HG03045 (cell line): ENCODE measurements at regions not wholly inside any gene's neighbourhood (a gene's known extent, or its start where the extent isn't known, plus 50 kb on each side); places are given as distances from the start of the nearest gene placed in this dataset.
"Not testable (repeated sequence)": the region's sequence is repeated elsewhere in the genome, so short reads cannot be mapped to it uniquely, and the experiment has no call there.

Experiments used
- ATAC-seq: cut with Tn5 transposase; IDR thresholded peaks from one replicate; pipeline ENCODE4 v1.9.1; 2021; ENCODE audit warnings: mild to moderate bottlenecking, moderate library complexity; ENCODE audit not compliant: unreplicated experiment

GRCh38 chr12:34097213-34097612 lies 74.9 kb downstream of the ALG10 start:
- no peak for ATAC-seq

- no peak for ATAC-seq
Observed at GRCh38 chr12:34105392-34105933, 83.2 kb downstream of the ALG10 start.

GRCh38 chr12:34106172-34106571 lies 83.9 kb downstream of the ALG10 start:
- no peak for ATAC-seq

DNA sequence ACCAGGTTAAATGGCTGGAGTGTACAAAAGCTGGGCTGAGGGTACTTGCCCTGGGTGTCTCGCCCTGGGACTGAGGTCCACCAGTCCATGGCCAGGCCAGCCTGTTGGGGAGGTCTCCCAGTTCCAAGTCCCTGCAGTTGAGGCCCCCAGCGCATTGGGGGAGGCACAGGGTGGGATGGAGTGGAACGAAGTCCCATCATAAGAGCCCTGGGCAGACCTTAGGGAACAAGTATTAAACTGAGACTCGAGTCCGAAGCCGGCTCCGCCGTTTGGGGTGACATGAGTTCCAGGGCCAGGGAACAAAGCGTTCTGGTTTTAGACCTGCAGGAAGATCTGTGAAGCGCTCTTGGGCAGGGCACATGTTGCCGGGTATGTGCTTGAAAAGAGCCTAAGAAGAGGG lies 84.7 kb downstream of the ALG10 start:
- no peak for ATAC-seq

DNA sequence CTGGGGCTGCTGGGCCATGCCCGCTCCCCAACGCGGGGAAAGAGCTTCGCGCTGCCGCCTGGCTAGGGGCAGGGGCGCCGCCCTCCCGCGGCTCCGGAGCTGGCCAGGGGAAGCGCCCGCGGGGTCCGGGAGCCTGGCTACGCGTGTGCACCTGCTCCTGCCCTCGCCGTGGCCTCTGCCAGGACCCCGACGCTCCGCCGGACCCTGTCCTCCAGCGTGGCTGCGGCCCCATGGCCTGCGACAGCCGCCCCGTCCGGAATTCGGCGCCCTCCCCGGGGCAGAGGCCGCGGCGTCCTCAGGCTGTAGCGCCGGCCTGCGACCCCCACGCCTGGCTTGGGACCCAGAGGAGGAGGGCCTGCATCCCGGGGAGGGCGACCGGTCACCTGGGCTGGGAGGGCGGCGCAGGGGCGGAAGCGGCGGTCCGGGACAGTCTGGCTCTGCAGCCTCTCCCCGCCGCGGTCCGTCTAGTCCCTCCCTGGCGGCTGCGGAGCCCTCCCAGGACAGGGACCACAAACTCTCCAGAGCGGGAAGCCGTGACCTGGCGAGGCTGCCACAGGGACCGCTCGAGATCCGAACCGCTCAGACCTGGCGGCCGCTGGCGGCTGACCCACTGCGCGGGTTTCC lies 85.6 kb downstream of the ALG10 start:
- no peak for ATAC-seq

GRCh38 chr12:34108405-34108803 lies 86.1 kb downstream of the ALG10 start:
- no peak for ATAC-seq

DNA sequence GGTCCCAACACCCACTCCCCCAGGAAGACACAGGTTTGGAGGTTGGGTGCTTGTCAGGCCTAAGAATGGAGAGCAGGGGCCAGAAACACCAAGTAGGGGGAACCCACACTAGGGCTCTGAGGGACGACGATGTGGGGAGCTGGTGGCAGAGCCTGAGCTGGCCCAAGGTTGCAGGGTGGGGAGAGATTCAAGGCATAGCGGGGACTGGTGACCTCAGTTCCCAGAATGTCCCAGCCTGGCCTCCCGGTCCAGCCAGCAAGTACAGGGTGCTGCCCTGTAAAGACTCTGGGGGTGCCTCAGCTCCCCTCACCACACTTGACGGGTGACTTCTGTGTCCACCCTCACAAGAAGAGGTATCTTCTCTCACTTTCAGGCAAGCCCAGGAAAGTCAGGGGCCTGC lies 86.7 kb downstream of the ALG10 start:
- ATAC-seq: no peak

GRCh38 chr12:34109390-34109789 lies 87.1 kb downstream of the ALG10 start:
- ATAC-seq: no peak

DNA sequence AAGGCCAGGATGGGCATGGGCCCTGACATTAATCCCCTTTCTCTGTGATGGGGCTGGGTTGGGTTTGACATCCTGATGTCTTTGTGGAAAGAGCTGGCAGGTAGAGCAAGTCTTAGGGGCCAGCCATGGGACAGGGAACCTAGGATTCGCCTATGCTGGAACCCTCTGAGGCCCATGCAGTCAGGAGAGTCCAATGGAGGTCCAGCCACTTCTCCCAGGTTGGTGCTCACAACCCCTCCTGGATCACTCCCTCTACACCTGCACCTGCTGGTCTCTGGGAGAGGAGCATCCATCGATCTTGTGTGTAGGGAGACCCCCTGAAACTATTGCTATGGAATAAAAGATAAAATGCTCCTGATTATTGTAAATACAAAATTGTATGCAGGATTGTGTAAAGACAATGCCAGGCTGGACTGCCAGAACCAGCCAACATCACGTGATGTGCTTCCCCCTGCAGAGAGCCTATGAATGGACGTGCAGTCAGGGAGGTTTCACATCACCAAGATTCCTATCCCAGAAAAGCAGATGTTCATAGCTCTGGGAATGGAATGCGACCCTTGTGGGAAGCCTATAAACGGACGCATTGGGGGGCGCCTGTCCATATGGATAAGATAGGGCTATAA lies 87.7 kb downstream of the ALG10 start:
- ATAC-seq: not testable (repeated sequence)

GRCh38 chr12:34119366-34119765 lies 97.1 kb downstream of the ALG10 start:
- ATAC-seq: no peak

DNA sequence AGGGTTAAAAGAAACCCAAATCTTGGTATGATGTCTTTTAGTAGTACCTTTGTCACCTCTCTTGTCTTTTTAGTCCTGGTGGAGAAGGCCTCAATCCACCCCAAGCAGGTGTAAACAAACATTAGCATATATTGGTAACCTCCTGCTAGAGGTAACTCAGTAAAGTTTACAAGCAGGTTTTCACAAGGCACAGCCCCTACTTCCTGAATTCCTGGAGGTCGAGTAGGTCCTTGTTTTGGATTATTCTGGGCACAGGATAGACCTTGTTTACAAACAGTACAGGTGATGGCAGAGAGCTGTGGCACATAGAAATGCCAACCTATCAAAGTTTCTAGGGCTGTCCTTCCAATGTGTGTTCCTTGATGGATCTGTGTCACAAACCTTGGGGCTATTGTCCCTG lies 99.1 kb downstream of the ALG10 start:
- no peak for ATAC-seq

- ATAC-seq: not testable (repeated sequence)
Observed at GRCh38 chr12:34123092-34123491, 100.8 kb downstream of the ALG10 start.

- no peak for ATAC-seq
Observed at GRCh38 chr12:34124608-34125007, 102.3 kb downstream of the ALG10 start.

- no peak for ATAC-seq
Observed at GRCh38 chr12:34126239-34126641, 103.9 kb downstream of the ALG10 start.

DNA sequence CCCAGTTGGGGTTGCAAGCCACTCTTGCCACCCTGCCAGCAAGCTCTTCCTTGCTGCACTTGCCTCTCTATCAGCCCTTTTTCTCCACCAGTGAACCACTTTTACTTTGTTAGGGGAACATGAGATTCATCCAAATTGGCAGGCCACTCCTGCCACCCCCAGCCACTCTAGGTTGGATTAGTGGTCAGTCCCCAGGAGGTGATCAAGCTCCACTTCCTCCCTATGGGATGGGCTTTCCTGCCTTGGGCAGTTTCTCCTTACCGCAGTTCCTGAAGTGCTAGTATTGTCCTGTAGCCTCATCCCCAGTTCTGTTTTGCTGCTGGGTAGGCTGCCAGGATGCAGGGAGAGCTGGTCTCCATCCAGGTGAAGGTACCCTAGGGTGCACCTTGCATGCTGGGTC lies 104.5 kb downstream of the ALG10 start:
- no peak for ATAC-seq

DNA sequence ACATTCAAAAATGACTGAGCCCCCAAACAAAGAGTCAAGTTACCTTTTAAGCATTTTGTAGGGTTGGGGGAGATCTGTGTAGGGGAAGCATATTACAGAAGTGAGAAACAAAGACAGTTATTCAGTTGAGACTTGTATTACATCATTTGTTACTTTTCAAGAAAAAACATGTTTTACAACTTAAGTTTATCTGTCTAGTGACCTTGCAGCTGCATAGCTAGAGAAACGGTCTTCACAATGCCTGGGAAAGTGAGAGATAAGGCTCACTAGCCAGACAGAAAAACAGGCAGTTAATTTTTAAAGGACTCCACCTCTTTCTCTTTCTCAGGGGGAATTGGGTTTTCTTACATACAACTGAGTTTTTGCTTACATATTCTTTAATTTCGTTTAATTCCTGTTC lies 105.1 kb downstream of the ALG10 start:
- not testable (repeated sequence) for ATAC-seq

- no peak for ATAC-seq
Observed at GRCh38 chr12:34142430-34142829, 120.1 kb downstream of the ALG10 start.

GRCh38 chr12:34151019-34151418 lies 128.7 kb downstream of the ALG10 start:
- no peak for ATAC-seq

- no peak for ATAC-seq
Observed at GRCh38 chr12:34163443-34163842, 141.1 kb downstream of the ALG10 start.

DNA sequence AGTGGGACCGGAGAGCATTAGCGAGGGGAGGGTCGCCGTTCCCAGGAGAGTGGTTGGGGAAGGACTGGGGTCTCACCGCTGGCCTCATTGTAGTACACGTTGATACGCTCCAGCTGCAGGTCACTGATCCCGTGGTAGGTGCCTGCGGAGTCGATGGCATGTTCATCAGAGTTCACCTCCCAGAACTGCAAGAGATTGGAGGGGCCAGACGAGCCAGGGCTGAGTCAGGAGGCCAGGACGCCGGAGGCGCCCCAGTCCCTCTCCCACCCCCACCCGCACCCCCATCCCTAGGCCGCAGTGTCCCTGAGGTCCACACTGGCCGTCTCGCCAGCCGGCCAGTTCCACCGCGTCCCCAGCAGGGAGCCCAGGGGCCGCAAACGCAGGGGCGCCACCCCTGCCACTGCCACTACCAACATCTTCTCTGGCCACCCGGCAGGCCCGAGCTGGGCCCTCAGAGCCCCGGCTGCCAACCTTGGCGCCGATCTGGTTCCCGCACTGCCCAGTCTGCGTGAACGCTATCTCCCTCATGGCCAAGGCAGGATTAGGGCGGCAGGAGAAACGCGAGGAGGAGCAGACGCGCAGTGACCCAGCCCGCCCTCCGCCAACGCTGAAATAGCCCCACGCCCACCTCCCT lies 144.2 kb downstream of the ALG10 start:
- no peak for ATAC-seq

DNA sequence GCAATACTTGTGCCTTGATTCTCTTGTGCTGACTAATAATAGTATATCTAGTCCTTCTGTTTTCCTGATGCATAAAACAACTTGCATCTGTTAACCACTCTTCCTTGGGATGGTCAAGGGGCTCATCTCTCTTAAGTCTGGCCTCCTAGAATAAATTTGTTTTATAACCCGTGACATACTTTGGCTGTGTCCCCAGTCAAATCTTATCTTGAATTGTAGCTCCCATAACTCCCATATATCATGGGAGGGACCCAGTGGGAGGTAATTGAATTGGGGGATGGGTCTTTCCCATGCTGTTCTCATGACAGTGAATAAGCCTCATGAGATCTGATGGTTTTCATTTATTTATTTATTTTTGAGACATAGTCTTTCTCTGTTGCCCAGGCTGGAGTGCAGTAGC lies 146.2 kb downstream of the ALG10 start:
- not testable (repeated sequence) for ATAC-seq

DNA sequence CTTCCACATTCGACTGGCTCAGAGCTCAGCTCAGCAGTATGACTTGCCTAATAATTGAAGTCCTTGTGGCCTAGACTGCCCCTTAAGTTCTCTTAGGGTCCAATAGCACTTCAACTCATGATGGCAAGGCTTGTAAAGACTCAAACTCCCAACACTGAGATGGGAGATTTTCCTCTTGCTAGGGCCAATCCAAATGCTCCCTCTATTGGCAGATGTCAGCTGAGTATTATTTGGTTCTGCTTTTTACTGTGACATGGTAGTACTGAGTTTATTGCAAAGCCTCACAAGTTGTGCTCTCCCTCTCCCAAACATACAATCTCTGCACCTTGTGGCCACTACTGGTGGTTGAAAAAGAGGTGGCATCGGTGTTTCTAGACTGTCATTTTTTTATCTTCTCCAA lies 164.2 kb downstream of the ALG10 start:
- no peak for ATAC-seq
